IgD-negative memory B cell (primary cell): ENCODE measurements at regions not wholly inside any gene's neighbourhood (a gene's known extent, or its start where the extent isn't known, plus 50 kb on each side); places are given as distances from the start of the nearest gene placed in this dataset.
A peak's percentile ranks its signal among the peaks of the same experiment; 100 is the strongest.
"Not testable (repeated sequence)": the region's sequence is repeated elsewhere in the genome, so short reads cannot be mapped to it uniquely, and the experiment has no call there.

Source experiments
- H3K27ac Mint-ChIP-seq, 3 donors: one replicate each; pipeline ENCODE4 v1.8.0; 2020 to 2022; ENCODE audit warnings: mild to moderate bottlenecking in 3 of 3, mixed read lengths in 3 of 3, moderate library complexity in 1 of 3
- H3K27me3 Mint-ChIP-seq: one replicate; pipeline ENCODE4 v1.8.0; 2021; ENCODE audit warnings: mixed read lengths
- H3K36me3 Mint-ChIP-seq: one replicate; pipeline ENCODE4 v1.8.0; 2020; ENCODE audit warnings: mild to moderate bottlenecking, mixed read lengths
- H3K4me1 Mint-ChIP-seq, 3 donors: one replicate each; pipeline ENCODE4 v1.8.0; 2020 to 2022; ENCODE audit warnings: mixed read lengths in 3 of 3, mild to moderate bottlenecking in 1 of 3
- H3K4me3 Mint-ChIP-seq, 4 donors: one replicate each; pipeline ENCODE4 v1.8.0; 2020 to 2022; ENCODE audit warnings: mild to moderate bottlenecking in 4 of 4, mixed read lengths in 4 of 4, moderate library complexity in 3 of 4
- H3K9me3 Mint-ChIP-seq, 3 donors: one replicate each; pipeline ENCODE4 v1.8.0; 2020 to 2021; ENCODE audit warnings: mixed read lengths in 3 of 3, mild to moderate bottlenecking in 1 of 3

DNA sequence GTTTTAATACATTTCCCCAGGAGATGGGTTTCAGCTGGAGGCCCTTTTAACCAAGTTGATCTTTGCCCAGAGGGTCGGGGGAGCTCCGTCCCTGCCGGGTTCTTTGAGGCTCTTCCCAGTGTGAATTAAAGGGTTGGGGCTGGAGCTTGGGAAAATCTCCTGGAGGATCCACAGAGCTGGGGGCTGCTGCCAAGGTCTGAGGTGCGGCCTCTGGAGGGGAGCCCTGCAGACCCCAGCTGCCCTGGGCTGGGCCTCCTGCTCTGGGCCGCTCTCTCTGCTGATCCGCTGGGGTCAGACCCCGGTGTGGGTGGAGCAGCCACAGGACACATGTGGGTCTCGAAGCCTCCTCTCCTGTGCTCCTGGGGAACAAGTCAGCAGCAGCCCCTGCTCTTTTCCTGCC is 51.4 kb upstream of the SFSWAP start:
- not testable (repeated sequence) for H3K9me3 Mint-ChIP-seq, H3K4me3 Mint-ChIP-seq, H3K27me3 Mint-ChIP-seq, H3K4me1 Mint-ChIP-seq, H3K27ac Mint-ChIP-seq, H3K36me3 Mint-ChIP-seq

DNA sequence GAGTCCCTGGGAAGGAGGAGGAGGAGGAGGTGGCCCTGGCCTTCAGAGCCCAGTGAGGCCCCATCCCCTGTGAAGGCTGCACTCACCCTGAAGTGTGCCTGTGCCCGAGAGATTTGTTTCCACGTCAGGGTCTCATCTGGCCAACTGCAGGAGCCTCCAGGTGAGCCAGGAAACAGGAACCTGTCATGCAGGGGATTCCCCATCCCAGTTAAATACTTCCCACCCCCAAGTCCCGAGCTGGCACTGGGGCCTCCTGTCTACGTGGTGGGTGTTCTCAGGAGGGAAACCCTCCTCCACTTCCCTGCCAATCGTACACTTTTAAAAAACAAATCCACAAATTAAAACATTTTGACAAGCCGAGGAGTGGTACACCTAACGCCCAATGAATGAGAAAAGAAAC is 50.9 kb upstream of the SFSWAP start:
- Mint-ChIP-seq H3K4me3 (peak overlapping the region in 1 of 4 donors; percentile 32), H3K27ac (peak overlapping the region in 1 of 3 donors; percentile 46)
- not testable (repeated sequence) for H3K9me3 Mint-ChIP-seq

GRCh38 chr12:131660401-131660800 is 50.5 kb upstream of the SFSWAP start:
- not testable (repeated sequence) for H3K9me3 Mint-ChIP-seq, H3K27me3 Mint-ChIP-seq, H3K36me3 Mint-ChIP-seq, H3K27ac Mint-ChIP-seq, H3K4me3 Mint-ChIP-seq, H3K4me1 Mint-ChIP-seq

More for the DNA sequence above, 50.9 kb upstream of the SFSWAP start:
- not testable (repeated sequence) for H3K4me1 Mint-ChIP-seq, H3K36me3 Mint-ChIP-seq, H3K27me3 Mint-ChIP-seq
